Caco-2 (cell line): ENCODE measurements at regions not wholly inside any gene's neighbourhood (a gene's known extent, or its start where the extent isn't known, plus 50 kb on each side); places are given as distances from the start of the nearest gene placed in this dataset.

Experiments
- BruUV-seq: library from RNA; stranded (reverse); fragments of 400-500 nt; replicated peaks from 2 replicates; lab custom pipeline; 2021; lab: Mats Ljungman, UMichigan
- CTCF ChIA-PET: fragments of 300-600 bp; sonication (Branson Sonifier 250); formaldehyde crosslinking; loops from one replicate; lab custom pipeline; 2022; ENCODE audit warnings: antibody characterized with exemption; lab: Charles Lee
- POLR2A ChIA-PET: fragments of 300-600 bp; sonication (Branson Sonifier 250); formaldehyde crosslinking; loops from one replicate; lab custom pipeline; 2022; ENCODE audit warnings: antibody characterized with exemption; lab: Charles Lee
- DNase-seq, 2 experiments: peaks; one replicate each; pipeline versions ENCODE4 v3.0.0 to v3.0.0-alpha.2; 2020 to 2022
- H3K27me3 ChIP-seq: replicated peaks from 2 replicates; pipeline ENCODE4 v1.6.0; 2011; ENCODE audit warnings: low read length; ENCODE audit not compliant: control insufficient read depth, insufficient read depth
- H3K36me3 ChIP-seq: 2 replicates; pipeline ENCODE4 v1.5.1; 2011; ENCODE audit warnings: low read length; ENCODE audit not compliant: control insufficient read depth, insufficient read depth
- H3K4me1 ChIP-seq: fragments of 250-450 bp; sonication (Bioruptor Pico); 2 replicates; pipeline ENCODE4 v1.5.1; 2020; ENCODE audit warnings: mild to moderate bottlenecking
- H3K4me3 ChIP-seq: 2 replicates; pipeline ENCODE4 v1.5.1; 2011; ENCODE audit warnings: low read depth, mild to moderate bottlenecking, control low read depth, low read length
- H3K9me3 ChIP-seq: fragments of 250-450 bp; sonication (Bioruptor Pico); 2 replicates; pipeline ENCODE4 v1.5.1; 2020; ENCODE audit warnings: mild to moderate bottlenecking, moderate library complexity
- H3K27ac Mint-ChIP-seq: one replicate; pipeline ENCODE4 v1.8.0; 2022; ENCODE audit warnings: mixed read lengths; ENCODE audit not compliant: unreplicated experiment
- H3K27me3 Mint-ChIP-seq: one replicate; pipeline ENCODE4 v1.8.0; 2022; ENCODE audit warnings: mixed read lengths; ENCODE audit not compliant: insufficient read depth, unreplicated experiment
- H3K36me3 Mint-ChIP-seq: one replicate; pipeline ENCODE4 v1.8.0; 2022; ENCODE audit warnings: mild to moderate bottlenecking, mixed read lengths; ENCODE audit not compliant: insufficient read depth, unreplicated experiment
- H3K4me1 Mint-ChIP-seq: one replicate; pipeline ENCODE4 v1.8.0; 2022; ENCODE audit warnings: low read depth, mixed read lengths; ENCODE audit not compliant: unreplicated experiment
- H3K4me3 Mint-ChIP-seq: one replicate; pipeline ENCODE4 v1.8.0; 2022; ENCODE audit warnings: mild to moderate bottlenecking, moderate library complexity, mixed read lengths; ENCODE audit not compliant: unreplicated experiment
- H3K9me3 Mint-ChIP-seq: one replicate; pipeline ENCODE4 v1.8.0; 2022; ENCODE audit warnings: mixed read lengths; ENCODE audit not compliant: unreplicated experiment
- intact Hi-C: fragments of 100-400 bp; cut with micrococcal nuclease; formaldehyde crosslinking; loops from one replicate; pipeline ENCODE4 v1.10.0; 2022; ENCODE audit not compliant: unreplicated experiment
- TF ChIP-seq, protein P1 (sequence below), 2 experiments: fragments of 200-600 bp in 1 of 2; IDR thresholded peaks; 1 replicate in 1 of 2; 2 replicates in 1 of 2; pipeline versions ENCODE4 v1.5.1 to v1.8.0; 2011 to 2022; ENCODE audit warnings: antibody characterized with exemption in 1 of 2, control low read depth in 1 of 2, inconsistent platforms in 1 of 2, low read depth in 1 of 2, low read length in 1 of 2, mild to moderate bottlenecking in 1 of 2, moderate library complexity in 1 of 2; ENCODE audit not compliant: insufficient read depth in 1 of 2, severe bottlenecking in 1 of 2, unreplicated experiment in 1 of 2

DNA sequence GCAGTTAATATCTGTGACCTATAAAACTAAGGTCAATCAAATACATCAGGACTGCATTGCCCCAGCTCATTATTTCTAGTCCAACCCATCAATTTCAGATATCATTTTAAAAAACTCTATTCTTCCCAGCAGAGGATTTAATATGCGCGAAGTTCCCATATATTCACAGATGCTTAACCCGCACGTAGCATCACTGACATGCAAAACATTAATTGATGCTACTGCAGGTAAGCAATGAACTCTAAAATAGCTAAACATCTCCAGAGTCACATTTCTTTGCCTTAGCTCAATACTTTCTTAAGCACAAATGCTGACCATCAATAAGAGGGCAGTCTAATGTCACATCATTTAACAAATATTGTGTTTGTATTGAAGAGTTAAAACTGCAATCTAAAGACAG is 586.6 kb upstream of the CDH18 start:
- CTCF ChIA-PET, result no interaction called here
- Mint-ChIP-seq H3K27me3 (no peaks in the 10 kb centered on the region), H3K36me3 (no peaks in the 10 kb centered on the region), H3K9me3 (no peaks in the 10 kb centered on the region), H3K4me3 (no peak overlapping the region), H3K4me1 (no peaks in the 10 kb centered on the region), H3K27ac (no peak overlapping the region)
- Histone ChIP-seq H3K4me1 (no peaks in the 10 kb centered on the region), H3K36me3 (no peaks in the 10 kb centered on the region), H3K27me3 (no peaks in the 10 kb centered on the region), H3K9me3 (no peaks in the 10 kb centered on the region), H3K4me3 (no peak overlapping the region)
- POLR2A ChIA-PET, result no interaction called here
- TF ChIP-seq, protein P1, sequence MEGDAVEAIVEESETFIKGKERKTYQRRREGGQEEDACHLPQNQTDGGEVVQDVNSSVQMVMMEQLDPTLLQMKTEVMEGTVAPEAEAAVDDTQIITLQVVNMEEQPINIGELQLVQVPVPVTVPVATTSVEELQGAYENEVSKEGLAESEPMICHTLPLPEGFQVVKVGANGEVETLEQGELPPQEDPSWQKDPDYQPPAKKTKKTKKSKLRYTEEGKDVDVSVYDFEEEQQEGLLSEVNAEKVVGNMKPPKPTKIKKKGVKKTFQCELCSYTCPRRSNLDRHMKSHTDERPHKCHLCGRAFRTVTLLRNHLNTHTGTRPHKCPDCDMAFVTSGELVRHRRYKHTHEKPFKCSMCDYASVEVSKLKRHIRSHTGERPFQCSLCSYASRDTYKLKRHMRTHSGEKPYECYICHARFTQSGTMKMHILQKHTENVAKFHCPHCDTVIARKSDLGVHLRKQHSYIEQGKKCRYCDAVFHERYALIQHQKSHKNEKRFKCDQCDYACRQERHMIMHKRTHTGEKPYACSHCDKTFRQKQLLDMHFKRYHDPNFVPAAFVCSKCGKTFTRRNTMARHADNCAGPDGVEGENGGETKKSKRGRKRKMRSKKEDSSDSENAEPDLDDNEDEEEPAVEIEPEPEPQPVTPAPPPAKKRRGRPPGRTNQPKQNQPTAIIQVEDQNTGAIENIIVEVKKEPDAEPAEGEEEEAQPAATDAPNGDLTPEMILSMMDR (IDR thresholded peaks at IDR 0.05; ENCODE audit: insufficient read depth in 1 of 2, low read depth in 1 of 2, low read length in 1 of 2, severe bottlenecking in 1 of 2, unreplicated experiment in 1 of 2), result no peak
- no peak for DNase-seq
- no TSS peak for BruUV-seq
- intact Hi-C loops, result no loop called here

DNA sequence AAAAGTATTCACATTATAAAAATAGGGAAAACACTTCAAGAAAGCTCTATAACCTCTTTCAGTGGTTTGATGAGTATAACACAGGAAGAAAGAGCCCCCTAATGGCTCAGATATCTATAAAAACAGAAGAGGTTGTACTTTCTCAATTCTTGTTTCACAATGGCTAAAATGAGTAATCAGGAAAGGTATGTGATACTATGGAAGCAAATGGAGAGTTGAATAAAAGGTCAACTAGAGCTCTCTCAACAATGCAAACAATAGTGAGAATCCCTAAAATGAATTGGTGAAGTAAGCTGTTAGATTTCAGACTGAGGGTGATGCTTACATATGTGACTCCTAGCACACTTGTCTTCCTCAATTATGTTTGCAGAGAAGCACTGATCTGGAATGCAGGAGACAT is 584.6 kb upstream of the CDH18 start:
- Mint-ChIP-seq H3K27ac (no peak overlapping the region), H3K27me3 (no peaks in the 10 kb centered on the region), H3K36me3 (no peaks in the 10 kb centered on the region), H3K9me3 (no peaks in the 10 kb centered on the region), H3K4me1 (no peaks in the 10 kb centered on the region), H3K4me3 (no peak overlapping the region)
- Histone ChIP-seq H3K4me3 (no peak overlapping the region), H3K27me3 (no peaks in the 10 kb centered on the region), H3K4me1 (no peaks in the 10 kb centered on the region), H3K9me3 (no peaks in the 10 kb centered on the region), H3K36me3 (no peaks in the 10 kb centered on the region)
- ChIA-PET POLR2A (no interaction called here), CTCF (no interaction called here)
- BruUV-seq, result no TSS peak
- TF ChIP-seq, protein P1 (IDR thresholded peaks at IDR 0.05; ENCODE audit: insufficient read depth in 1 of 2, low read depth in 1 of 2, low read length in 1 of 2, severe bottlenecking in 1 of 2, unreplicated experiment in 1 of 2), result no peak
- DNase-seq, result no peak
- intact Hi-C loops, result no loop called here

DNA sequence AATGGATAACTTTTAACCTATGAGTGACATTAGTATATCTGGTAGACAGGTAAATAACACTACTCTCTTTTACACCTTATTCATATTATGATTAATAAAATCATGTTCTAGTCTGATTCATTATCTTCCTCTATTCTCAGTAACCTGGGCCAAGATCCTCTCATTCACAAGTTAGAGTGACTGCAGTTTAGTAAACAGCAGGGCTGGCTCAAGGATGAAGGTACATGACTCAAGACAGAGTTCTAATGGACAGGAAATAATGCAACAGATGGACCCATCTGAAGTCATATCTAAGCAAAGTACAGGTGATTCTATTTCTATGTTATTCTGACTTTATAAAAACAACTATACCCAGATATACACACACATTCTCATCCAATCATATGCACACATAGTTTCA is 582.5 kb upstream of the CDH18 start:
- H3K4me3 Mint-ChIP-seq, result no peak overlapping the region
- POLR2A ChIA-PET, result no interaction called here

More for the DNA sequence above, 582.5 kb upstream of the CDH18 start:
- Histone ChIP-seq H3K27me3 (no peaks in the 10 kb centered on the region), H3K4me1 (no peaks in the 10 kb centered on the region), H3K36me3 (no peaks in the 10 kb centered on the region), H3K9me3 (no peaks in the 10 kb centered on the region), H3K4me3 (no peak overlapping the region)
- CTCF ChIA-PET, result no interaction called here
- Mint-ChIP-seq H3K27ac (no peak overlapping the region), H3K4me1 (no peaks in the 10 kb centered on the region), H3K36me3 (no peaks in the 10 kb centered on the region), H3K9me3 (no peaks in the 10 kb centered on the region), H3K27me3 (no peaks in the 10 kb centered on the region)
- no TSS peak for BruUV-seq
- DNase-seq, result no peak
- TF ChIP-seq, protein P1 (IDR thresholded peaks at IDR 0.05; ENCODE audit: insufficient read depth in 1 of 2, low read depth in 1 of 2, low read length in 1 of 2, severe bottlenecking in 1 of 2, unreplicated experiment in 1 of 2), result no peak
- intact Hi-C loops, result no loop called here
